ENCODE measurements at regions not wholly inside any gene's neighbourhood (a gene's known extent, or its start where the extent isn't known, plus 50 kb on each side); places are given as distances from the start of the nearest gene placed in this dataset.

GRCh38 chr17:71320009-71320796 lies 800.6 kb upstream of the SOX9 start (continued):
- TF ChIP-seq ARID4B (CRISPR knock-in tag; IDR thresholded peaks at IDR 0.05; ENCODE audit: borderline replicate concordance) (no peak), ELF4 (CRISPR knock-in tag; IDR thresholded peaks at IDR 0.05; ENCODE audit: low read depth) (no peak), ZNF425 (CRISPR knock-in tag; conservative IDR thresholded peaks at IDR 0.05) (no peak), NFATC4 (CRISPR knock-in tag; IDR thresholded peaks at IDR 0.05) (no peak), TEAD1 (CRISPR knock-in tag; IDR thresholded peaks at IDR 0.05) (no peak)

GRCh38 chr17:71325117-71325516 lies 795.7 kb upstream of the SOX9 start:
- Mint-ChIP-seq H3K4me3 (no peak overlapping the region), H3K36me3 (no peaks in the 10 kb centered on the region), H3K27ac (no peak overlapping the region), H3K27me3 (ENCODE audit: low read depth) (no peaks in the 10 kb centered on the region), H3K9me3 (peaks cover 8% of the 10 kb centered on the region), H3K4me1 (no peaks in the 10 kb centered on the region)
- ChIA-PET POLR2A (interaction anchor here (0.7 kb wide), 1 partner anchor 19 kb away, joined by 4 read pairs; no protein-coding TSS in a partner anchor), CTCF (no interaction called here)
- no peak for ATAC-seq
- DNase-seq (ENCODE audit: low spot score), result no peak
- TF ChIP-seq ZNF138 (CRISPR knock-in tag; conservative IDR thresholded peaks at IDR 0.05), result no peak
- no peak for TF ChIP-seq AR (CRISPR knock-in tag; IDR thresholded peaks at IDR 0.05)
- no peak for TF ChIP-seq NR3C1 (CRISPR knock-in tag; conservative IDR thresholded peaks at IDR 0.05; ENCODE audit: low read depth)
- no peak for TF ChIP-seq JAZF1 (CRISPR knock-in tag; IDR thresholded peaks at IDR 0.05)
- no peak for TF ChIP-seq TP53 (CRISPR knock-in tag; IDR thresholded peaks at IDR 0.05)
- no peak for TF ChIP-seq ZNF416 (CRISPR knock-in tag; IDR thresholded peaks at IDR 0.05)
- no peak for TF ChIP-seq PREB (CRISPR knock-in tag; IDR thresholded peaks at IDR 0.05; ENCODE audit: borderline replicate concordance)
- no peak for TF ChIP-seq ZNF396 (CRISPR knock-in tag; IDR thresholded peaks at IDR 0.05; ENCODE audit: borderline replicate concordance)
- TF ChIP-seq ZNF121 (CRISPR knock-in tag; IDR thresholded peaks at IDR 0.05), result no peak
- TF ChIP-seq MAX (CRISPR knock-in tag; IDR thresholded peaks at IDR 0.05), result no peak
- no peak for TF ChIP-seq FOXK1 (CRISPR knock-in tag; IDR thresholded peaks at IDR 0.05)
- no peak for TF ChIP-seq ZNF219 (CRISPR knock-in tag; IDR thresholded peaks at IDR 0.05; ENCODE audit: borderline replicate concordance)
- no peak for TF ChIP-seq ZNF671 (CRISPR knock-in tag; IDR thresholded peaks at IDR 0.05)
- TF ChIP-seq MYBL2 (CRISPR knock-in tag; IDR thresholded peaks at IDR 0.05), result no peak
- no peak for TF ChIP-seq ARID4B (CRISPR knock-in tag; IDR thresholded peaks at IDR 0.05; ENCODE audit: borderline replicate concordance)
- TF ChIP-seq MLX (CRISPR knock-in tag; IDR thresholded peaks at IDR 0.05), result no peak
